ENCODE measurements at regions not wholly inside any gene's neighbourhood (a gene's known extent, or its start where the extent isn't known, plus 50 kb on each side); places are given as distances from the start of the nearest gene placed in this dataset.
"Not testable (repeated sequence)": the region's sequence is repeated elsewhere in the genome, so short reads cannot be mapped to it uniquely, and the experiment has no call there.

DNA sequence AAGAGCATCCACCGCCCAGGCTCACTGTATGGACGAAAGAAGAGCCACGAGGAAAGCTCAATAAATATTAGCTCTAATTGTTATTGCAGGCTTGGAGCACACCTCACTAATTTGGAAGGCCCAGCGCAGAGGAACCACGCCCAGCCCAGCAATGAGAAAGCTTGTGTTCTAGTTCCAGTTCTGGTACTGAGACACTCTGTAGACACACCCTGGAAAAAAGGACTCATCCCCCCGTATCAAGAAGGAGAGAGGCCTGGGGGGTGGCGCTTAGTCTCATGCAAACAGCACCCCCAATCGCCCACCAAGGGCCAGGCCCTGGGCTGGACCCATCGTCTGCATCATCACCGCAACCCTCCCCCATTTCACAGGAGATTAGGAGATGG, 156.9 kb downstream of the BMP7 start:
- Mint-ChIP-seq H3K36me3 (ENCODE audit: low read depth) (no peaks in the 10 kb centered on the region), H3K9me3 (no peaks in the 10 kb centered on the region), H3K27ac (no peak overlapping the region), H3K4me1 (ENCODE audit: low read depth) (no peaks in the 10 kb centered on the region), H3K27me3 (no peaks in the 10 kb centered on the region), H3K4me3 (no peak overlapping the region)
- POLR2A ChIA-PET, result no interaction called here
- DNase-seq (no peak), ATAC-seq (no peak)
- no peak for TF ChIP-seq CTCF (IDR thresholded peaks at IDR 0.05)
- intact Hi-C loops (cut with micrococcal nuclease), result no loop called here
- CTCF ChIA-PET, result no interaction called here

- intact Hi-C loops (cut with micrococcal nuclease); H3K4me3 Mint-ChIP-seq; ATAC-seq; H3K4me1 Mint-ChIP-seq (ENCODE audit: low read depth); H3K36me3 Mint-ChIP-seq (ENCODE audit: low read depth); H3K27me3 Mint-ChIP-seq; H3K9me3 Mint-ChIP-seq; CTCF ChIA-PET; POLR2A ChIA-PET; DNase-seq; H3K27ac Mint-ChIP-seq: not testable (repeated sequence)
Observed at GRCh38 chr20:57110121-57111027, 156.1 kb downstream of the BMP7 start.

GRCh38 chr20:57111028-57111373, 155.4 kb downstream of the BMP7 start:
- no peak overlapping the region for H3K4me3 Mint-ChIP-seq
- no peaks in the 10 kb centered on the region for H3K9me3 Mint-ChIP-seq
- H3K36me3 Mint-ChIP-seq (ENCODE audit: low read depth), result no peaks in the 10 kb centered on the region
- no peak for TF ChIP-seq CTCF (IDR thresholded peaks at IDR 0.05)
- no peaks in the 10 kb centered on the region for H3K4me1 Mint-ChIP-seq (ENCODE audit: low read depth)
- no peak for DNase-seq
- no peaks in the 10 kb centered on the region for H3K27me3 Mint-ChIP-seq
- POLR2A ChIA-PET, result no interaction called here
- CTCF ChIA-PET, result interaction anchor here (0.9 kb wide), 1 partner anchor 236 kb away, joined by 3 read pairs; no protein-coding TSS in a partner anchor
- H3K27ac Mint-ChIP-seq, result no peak overlapping the region
- no peak for ATAC-seq
- intact Hi-C loops (cut with micrococcal nuclease), result no loop called here

DNA sequence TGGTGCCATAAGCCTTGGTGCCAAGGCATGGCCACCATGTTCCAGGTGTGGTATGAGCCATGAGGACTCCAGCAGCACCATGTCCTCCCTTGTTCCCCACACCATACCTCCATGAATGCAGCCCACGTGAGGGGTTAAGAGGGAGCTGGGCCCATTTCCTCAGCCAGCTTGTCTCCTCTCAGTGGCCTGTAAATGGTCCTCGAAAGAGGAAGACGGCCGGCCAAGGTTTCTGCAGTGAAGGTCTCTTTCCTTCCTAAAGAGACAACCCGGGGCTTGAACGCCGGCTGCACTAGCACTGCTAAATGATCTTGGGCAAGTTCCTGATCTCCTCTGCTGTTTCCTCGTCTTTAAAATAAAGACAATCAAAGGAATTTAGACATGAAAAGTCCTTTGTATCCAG, 154.0 kb downstream of the BMP7 start:
- Mint-ChIP-seq H3K9me3 (no peaks in the 10 kb centered on the region), H3K4me1 (ENCODE audit: low read depth) (no peaks in the 10 kb centered on the region), H3K4me3 (no peak overlapping the region), H3K27me3 (no peaks in the 10 kb centered on the region), H3K27ac (no peak overlapping the region), H3K36me3 (ENCODE audit: low read depth) (no peaks in the 10 kb centered on the region)
- TF ChIP-seq CTCF (IDR thresholded peaks at IDR 0.05), result no peak
- DNase-seq (no peak), ATAC-seq (no peak)
- ChIA-PET CTCF (no interaction called here), POLR2A (no interaction called here)
- intact Hi-C loops (cut with micrococcal nuclease), result no loop called here

- no peak for TF ChIP-seq CTCF (IDR thresholded peaks at IDR 0.05)
- ATAC-seq (no peak), DNase-seq (no peak)
- no peak overlapping the region for H3K4me3 Mint-ChIP-seq
- H3K4me1 Mint-ChIP-seq (ENCODE audit: low read depth), result no peaks in the 10 kb centered on the region
- CTCF ChIA-PET, result no interaction called here
- H3K27ac Mint-ChIP-seq, result no peak overlapping the region
- POLR2A ChIA-PET, result no interaction called here
- intact Hi-C loops (cut with micrococcal nuclease), result no loop called here
- no peaks in the 10 kb centered on the region for H3K9me3 Mint-ChIP-seq
- no peaks in the 10 kb centered on the region for H3K36me3 Mint-ChIP-seq (ENCODE audit: low read depth)
- no peaks in the 10 kb centered on the region for H3K27me3 Mint-ChIP-seq
Observed at GRCh38 chr20:57114290-57115005, 152.0 kb downstream of the BMP7 start.
